ENCODE measurements at regions not wholly inside any gene's neighbourhood (a gene's known extent, or its start where the extent isn't known, plus 50 kb on each side); places are given as distances from the start of the nearest gene placed in this dataset.
"Not testable (repeated sequence)": the region's sequence is repeated elsewhere in the genome, so short reads cannot be mapped to it uniquely, and the experiment has no call there.

DNA sequence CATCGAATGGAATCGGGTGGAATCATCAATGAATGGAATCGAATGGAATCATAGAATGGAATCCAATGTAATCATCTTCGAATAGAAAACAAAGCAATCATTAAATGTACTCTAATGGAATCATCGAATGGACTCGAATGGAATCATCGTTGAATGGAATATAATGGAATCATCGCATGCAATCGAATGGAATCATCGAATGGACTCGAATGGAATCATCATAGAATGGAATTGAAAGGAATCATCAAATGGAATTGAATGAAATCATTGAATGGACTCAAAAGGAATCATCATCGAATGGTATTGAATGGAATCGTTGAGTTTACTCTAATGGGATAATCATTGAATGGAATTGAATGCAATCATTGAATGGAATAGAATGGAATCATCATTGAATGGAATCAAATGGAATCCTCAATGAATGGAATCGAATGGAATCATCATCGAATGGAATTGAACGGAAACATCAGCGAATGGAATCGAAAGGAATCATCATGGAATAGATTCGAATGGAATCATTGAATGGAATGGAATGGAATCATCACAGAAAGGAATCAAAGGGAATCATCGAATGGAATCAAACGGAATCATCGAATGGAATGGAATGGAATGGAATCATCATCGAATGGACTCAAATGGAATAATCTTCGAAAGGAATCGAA lies 234.9 kb downstream of the SHCBP1 start:
- not testable (repeated sequence) for DNase-seq (ENCODE audit: low read depth); H3K4me3 ChIP-seq (ENCODE audit: low read depth, low read length)

- H3K4me3 ChIP-seq (ENCODE audit: low read depth, low read length); DNase-seq (ENCODE audit: low read depth): not testable (repeated sequence)
Measured at GRCh38 chr16:46384285-46385061, 236.7 kb downstream of the SHCBP1 start.

DNA sequence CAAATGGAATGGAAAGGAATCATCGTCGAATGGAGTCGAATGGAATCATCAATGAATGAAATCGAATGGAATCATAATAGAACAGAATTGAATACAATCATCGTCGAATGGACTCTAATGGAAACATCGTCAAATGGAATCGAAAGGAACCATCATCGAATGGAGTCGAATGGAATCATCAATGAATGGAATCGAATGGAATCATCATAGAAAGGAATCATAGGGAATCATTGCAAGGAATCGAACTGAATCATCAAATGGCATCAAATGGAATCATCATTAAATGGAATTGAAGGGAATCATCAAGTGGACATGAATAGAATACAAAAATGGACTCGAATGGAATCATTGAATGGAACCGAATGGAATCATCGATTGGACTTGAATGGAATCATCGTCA lies 237.6 kb downstream of the SHCBP1 start:
- H3K4me3 ChIP-seq (ENCODE audit: low read depth, low read length); DNase-seq (ENCODE audit: low read depth): not testable (repeated sequence)

DNA sequence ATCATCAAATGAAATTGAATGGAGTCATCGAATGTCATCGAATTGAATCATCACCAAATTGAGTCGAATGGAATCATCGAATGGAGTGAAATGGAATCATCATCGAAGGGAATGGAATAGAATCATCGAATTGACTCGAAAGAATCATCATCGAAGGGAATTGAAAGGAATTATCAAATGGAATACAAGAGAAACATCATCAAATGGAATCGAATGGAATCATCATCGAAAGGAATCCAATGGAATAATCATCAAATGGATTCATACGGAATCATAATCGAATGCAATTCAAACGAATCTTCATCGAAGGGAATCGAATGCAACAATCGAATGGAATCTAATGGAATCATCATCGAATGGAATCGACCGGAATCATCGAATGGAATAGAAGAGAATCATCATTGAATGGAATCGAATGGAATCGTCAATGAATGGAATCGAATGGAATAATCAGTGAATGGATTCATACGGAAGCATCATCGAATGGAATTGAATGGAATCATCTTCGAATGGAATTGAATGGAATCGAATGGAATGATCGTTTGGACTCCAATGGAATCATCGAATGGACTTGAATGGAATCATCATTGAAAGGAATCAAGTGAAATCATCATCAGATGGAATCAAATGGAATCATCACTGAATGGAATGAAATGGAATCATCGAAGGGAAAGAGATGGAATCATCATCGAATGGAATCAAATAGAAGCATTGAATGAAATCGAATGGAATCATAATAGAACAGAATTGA lies 238.2 kb downstream of the SHCBP1 start:
- not testable (repeated sequence) for DNase-seq (ENCODE audit: low read depth); H3K4me3 ChIP-seq (ENCODE audit: low read depth, low read length)

- H3K4me3 ChIP-seq (ENCODE audit: low read depth, low read length); DNase-seq (ENCODE audit: low read depth): not testable (repeated sequence)
Measured at GRCh38 chr16:46382079-46382478, 239.1 kb downstream of the SHCBP1 start.

GRCh38 chr16:46381344-46381743 lies 239.8 kb downstream of the SHCBP1 start:
- not testable (repeated sequence) for DNase-seq (ENCODE audit: low read depth); H3K4me3 ChIP-seq (ENCODE audit: low read depth, low read length)
